ENCODE measurements at regions not wholly inside any gene's neighbourhood (a gene's known extent, or its start where the extent isn't known, plus 50 kb on each side); places are given as distances from the start of the nearest gene placed in this dataset.

DNA sequence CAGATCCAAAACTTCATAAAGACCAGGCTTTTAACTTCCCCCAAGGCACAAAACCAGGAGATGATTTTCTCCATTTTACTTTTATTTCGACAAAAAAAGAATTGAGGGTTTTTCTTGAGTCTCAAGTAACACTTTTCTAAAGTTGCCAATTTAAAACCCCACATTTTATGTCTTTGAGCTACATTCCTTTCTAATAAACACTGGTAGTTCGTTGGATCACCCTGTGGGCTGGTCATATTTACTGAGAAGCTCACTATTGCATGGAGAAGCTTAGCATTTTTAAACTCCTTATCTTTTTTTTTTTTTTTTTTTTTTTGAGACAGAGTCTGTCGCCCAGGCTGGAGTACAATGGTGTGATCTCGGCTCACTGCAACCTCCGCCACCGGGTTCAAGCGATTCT, 255.1 kb upstream of the TPM1 start:
- no peak for DNase-seq

GRCh38 chr15:62788224-62788623, 254.3 kb upstream of the TPM1 start:
- no peak for DNase-seq

GRCh38 chr15:62790546-62790945, 252.0 kb upstream of the TPM1 start:
- DNase-seq: no peak

DNA sequence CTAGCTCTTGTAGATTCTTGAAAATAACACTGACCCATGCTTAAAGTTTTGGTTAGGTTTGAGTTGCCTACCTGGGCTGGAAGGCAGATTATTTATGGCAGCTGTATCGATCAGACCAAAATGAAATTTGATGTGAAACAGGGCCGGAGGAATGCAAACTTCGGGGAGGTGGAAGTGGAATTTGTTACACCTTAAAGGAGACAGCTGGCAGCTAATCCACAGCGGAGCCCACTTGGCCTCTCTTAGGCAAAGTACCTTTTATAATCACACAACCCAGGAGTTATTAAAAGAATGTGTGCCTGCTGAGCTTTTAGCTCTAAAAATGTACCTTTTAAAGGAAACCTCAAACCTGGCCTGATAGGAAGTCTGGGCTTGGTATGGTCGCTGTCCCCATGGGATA, 250.9 kb upstream of the TPM1 start:
- DNase-seq: no peak

DNA sequence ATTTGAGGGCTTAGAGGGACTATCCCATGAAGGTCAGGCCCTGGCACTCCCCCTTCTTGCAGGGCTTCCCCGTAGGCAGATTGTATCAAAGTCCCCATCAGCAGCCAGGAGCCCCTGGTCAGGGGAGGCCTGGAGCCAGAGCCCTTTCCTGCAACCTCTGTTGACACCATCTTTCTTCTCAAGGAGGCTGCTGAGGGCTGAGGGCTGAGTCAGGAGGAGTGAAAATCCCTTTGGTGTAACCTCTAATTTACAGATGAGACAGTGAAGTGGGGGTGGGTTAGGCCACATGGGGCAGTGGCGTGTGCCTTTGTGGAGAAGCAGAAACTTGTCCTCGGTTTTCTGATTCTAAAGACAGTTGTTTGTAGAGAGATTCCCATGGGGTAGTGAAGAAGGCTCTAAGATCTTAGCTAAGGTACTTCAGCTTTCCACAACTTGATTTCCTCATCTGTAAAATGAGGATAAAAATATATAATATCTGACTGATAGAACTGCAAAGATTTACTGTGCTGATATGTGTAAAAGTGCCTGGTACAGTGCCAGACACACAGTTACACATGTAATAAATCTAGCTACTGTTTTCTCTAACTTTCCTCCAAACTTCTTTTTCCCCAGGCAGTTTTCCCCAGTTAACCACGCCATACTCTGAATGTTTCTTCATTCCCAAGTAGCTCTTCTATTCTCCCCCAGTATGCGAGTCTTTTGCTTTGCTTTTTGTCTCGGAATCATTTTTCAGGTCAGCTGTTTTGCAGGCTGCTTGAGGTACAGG, 249.4 kb upstream of the TPM1 start:
- DNase-seq: no peak

GRCh38 chr15:62793752-62794144, 248.8 kb upstream of the TPM1 start:
- DNase-seq: no peak

DNA sequence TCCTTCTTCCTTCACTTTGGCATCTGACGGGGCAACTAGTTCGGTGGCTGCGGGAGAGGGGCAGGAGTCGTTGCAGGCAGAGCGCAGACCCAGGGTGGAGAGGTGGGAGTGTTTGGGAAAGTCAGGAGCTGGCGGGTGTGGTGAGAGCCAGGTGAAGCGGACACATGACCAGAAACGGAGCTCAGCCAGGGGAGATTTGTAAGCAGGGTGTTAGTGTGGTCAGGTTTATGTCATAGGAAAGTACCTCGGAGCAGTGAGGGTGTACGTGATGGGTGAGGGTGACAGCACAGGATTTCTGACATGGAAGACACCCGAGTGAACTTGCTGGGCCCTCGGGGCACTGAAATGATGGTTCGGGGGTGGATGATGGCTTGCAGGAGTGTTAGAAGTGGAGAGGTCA, 247.4 kb upstream of the TPM1 start:
- DNase-seq: no peak

DNA sequence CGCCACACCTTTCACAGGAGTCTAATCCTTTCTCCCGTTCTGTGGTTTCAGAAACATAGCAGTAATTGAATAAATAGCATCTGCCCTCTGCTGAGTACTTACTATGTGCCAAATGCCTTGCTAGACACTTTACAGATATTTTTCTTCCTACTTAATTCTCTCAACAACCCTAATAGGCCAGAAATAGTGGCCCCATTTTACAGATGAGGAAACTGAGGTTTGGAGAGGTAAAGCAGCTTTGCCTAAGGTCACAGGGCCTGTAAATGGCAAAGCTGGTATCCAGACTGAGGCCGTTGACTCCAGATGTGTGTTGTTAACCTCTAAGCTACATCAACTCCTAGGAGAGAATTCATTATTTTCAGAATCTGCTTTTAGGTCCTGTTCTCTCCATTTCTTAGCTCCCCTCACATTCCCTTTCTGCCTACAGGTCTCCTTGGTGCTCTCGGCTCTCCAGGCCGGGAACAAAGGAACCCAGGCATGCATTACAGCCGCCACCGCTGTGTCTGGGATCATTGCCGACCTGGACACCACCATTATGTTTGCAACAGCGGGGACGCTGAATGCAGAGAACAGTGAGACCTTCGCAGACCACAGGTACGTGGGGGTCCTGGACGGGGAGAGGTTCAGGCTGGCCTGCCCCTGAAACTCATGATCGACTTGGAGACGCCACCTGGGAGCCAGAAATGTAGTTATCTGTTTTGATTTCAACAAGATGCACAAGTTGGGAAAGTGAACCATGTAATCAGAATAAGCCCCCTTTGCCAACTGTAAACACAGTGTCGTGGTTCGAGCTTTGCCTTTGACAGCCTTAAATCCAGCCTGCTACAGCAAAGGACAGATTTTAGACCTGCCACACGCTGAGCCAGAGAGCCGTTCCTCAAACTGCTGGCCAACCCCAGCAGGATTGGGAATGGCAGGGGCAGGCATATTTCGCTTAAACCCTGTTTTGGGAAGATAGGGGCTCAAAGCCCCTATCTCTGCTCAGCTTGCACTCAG, 246.5 kb upstream of the TPM1 start:
- DNase-seq: no peak

- DNase-seq: no peak
Measured at GRCh38 chr15:62797171-62797570, 245.4 kb upstream of the TPM1 start.

GRCh38 chr15:62798536-62798935, 244.0 kb upstream of the TPM1 start:
- DNase-seq: no peak

GRCh38 chr15:62799037-62799436, 243.5 kb upstream of the TPM1 start:
- DNase-seq: no peak

DNA sequence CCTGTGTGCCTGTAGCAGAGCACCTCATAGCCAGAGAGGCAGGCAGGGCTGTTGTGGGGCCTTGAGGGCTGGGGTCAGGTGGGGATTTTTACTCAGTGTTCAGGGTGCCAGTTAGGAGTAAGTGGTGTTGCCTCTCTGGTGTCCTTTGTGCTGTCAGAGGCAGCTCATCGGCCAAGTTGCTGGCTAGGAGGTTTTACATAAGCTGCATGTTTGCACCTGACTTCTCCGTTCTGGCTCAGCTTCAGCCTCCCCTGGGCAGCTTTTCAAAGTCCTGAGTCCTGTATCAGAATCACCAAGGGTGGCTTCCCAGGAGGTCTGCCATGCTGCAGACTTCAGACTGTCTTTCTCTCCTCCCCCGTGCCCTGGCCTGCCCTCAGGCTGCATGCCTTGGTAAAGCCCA, 242.6 kb upstream of the TPM1 start:
- DNase-seq: no peak

GRCh38 chr15:62802612-62803011, 239.9 kb upstream of the TPM1 start:
- no peak for DNase-seq

DNA sequence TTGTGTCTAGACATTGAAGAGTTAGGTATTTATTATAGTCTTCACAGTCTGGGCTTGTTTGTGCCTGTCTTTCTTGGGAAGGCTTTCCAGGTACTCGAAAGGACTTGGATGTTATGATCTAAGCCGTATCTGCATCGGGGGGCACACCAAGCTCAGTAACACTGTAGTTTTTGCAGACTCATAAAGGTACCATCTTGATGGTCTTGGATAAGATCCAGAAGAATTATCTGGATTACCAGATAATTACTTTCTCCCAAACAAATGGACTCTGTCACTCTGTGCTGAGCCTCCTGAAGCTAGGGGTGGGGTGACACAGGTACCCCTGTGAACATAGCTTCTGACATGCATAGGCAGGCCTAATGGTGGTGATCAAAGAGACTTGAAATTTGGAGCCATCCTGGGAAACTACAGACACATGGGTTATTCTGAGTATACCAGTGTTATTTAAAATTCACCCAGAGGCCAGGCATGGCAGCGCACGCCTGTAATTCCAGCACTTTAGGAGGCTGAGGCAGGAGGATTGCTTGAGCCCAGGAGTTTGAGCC, 238.6 kb upstream of the TPM1 start:
- DNase-seq: no peak

- no peak for DNase-seq
Measured at GRCh38 chr15:62805502-62805901, 237.0 kb upstream of the TPM1 start.

DNA sequence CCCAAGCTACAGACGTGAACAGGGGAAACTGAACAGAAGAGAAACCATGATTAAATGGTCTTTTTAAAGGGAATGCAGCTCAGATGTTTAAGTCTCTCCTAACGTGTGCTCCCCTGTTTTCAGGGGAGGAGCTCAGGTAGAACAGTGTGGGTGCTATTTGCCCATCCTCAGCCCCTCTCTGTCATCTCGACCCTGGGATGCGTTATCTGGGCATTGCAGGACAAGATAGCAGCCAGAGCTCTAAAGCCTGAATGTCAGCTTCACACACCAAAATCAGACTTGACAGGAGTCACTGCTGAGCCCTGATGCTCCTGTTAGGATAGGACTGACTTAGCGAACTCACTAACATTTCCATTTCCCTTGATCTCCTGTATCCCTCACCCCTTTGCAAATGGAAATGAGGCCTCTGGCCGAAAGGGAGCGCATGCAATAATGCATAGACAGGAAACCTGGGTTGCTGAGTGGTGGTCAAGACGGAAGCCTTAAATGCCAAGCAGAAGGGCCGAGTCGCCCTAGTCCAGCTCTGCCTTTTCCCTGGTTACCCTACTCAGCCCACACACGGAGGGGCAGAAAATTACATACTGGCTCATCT, 234.9 kb upstream of the TPM1 start:
- DNase-seq: no peak

DNA sequence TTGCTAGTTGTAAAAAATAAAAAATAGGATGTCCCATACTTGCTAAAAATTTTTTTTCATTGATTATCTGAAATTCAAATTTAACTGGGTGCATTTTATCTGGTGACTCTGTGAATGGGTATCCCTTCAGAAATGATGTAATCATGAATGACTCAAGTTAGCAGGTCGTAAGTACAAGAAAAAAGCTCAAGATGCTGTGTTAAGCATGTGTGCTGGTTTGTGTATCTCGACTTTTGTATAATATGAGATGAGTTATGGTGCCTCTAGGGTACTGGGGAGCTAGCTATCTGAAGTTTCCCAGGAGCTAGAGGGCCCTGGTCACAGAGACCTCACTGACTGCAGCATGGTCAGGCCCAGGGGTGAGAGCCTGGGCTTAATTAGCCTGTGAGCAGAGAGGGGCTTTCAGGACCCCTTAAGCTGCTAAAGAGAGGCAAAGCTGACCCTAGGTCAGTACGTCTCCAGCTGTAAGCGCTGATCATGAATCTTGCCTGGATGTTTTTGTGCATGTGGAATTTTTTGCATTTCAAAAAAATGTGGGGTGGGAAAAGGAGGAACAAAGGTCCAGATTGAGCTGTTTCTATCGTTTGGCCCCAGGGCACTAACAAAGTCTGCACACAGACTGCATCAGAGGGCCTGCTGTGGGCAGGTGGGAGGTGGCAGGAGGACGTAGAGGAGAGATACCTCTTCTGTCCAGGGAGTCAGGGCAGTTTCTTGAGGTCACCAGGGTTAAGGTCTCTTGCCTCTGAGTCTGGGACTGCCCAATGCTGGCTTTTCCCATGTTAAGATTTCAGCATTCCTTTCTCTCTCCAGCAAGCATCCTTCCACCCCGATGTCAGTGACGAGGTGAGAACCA, 233.2 kb upstream of the TPM1 start:
- no peak for DNase-seq

GRCh38 chr15:62809968-62810260, 232.6 kb upstream of the TPM1 start:
- no peak for DNase-seq

- DNase-seq: no peak
Measured at GRCh38 chr15:62812515-62812835, 230.1 kb upstream of the TPM1 start.

DNA sequence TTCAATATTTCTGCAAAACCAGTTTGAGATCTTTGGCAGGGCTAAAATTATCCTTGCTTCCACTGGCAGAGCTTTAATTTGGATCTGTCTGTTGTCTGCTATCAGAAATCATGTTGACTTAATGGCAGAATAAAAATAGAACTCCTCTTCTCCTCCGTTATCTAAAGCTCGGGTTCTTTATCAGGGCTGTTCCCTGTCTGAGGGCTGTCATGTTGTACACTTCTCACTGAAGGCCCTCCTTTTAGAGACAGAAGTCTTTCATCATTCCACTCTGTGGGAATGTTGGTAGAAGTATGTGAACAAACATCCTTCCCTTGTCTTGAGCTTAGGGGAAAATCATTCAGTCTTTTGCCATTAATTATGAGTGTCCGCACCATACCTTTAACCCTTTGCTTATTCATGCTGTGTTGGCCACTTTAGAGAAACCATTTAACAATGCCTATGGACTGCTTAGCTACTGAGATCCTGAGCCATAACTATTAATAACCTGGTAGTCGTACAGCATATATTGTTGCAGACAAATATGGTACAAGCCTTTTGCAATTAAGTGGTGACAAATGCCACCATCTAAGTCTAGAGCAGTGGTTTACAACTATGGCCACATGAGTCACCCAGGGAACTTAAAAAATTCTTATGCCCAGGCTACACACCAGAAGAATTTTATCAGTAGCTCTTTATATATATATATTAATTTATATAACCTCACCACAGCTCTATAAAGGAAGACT, 226.0 kb upstream of the TPM1 start:
- no peak for DNase-seq

DNA sequence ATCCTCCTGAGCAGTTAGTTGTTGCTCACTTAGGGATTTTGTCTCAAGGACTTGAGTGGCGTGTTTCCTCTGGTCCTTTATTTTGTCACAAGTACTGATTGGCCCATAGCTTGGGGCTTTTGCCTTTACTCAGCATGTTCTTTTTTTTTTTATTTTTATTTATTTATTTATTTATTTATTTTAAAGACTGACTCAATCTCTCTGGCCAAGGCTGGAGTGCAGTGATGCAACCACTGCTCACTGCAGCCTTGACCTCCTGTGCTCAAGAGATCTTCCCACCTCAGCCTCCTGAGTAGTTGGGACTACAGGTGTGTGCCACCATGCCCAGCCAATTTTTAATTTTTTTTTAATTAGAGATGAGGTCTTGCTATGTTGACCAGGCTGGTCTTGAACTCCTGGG, 223.9 kb upstream of the TPM1 start:
- no peak for DNase-seq
